NCI-H345 treated with DMSO at 0.1 percent for 48 hours (cell line): ENCODE measurements at regions not wholly inside any gene's neighbourhood (a gene's known extent, or its start where the extent isn't known, plus 50 kb on each side); places are given as distances from the start of the nearest gene placed in this dataset.
"Not testable (repeated sequence)": the region's sequence is repeated elsewhere in the genome, so short reads cannot be mapped to it uniquely, and the experiment has no call there.

Experiments
- DNase-seq: peaks from one replicate; lab custom pipeline; 2025; ENCODE audit not compliant: unreplicated experiment; lab: John Stamatoyannopoulos, UW

DNA sequence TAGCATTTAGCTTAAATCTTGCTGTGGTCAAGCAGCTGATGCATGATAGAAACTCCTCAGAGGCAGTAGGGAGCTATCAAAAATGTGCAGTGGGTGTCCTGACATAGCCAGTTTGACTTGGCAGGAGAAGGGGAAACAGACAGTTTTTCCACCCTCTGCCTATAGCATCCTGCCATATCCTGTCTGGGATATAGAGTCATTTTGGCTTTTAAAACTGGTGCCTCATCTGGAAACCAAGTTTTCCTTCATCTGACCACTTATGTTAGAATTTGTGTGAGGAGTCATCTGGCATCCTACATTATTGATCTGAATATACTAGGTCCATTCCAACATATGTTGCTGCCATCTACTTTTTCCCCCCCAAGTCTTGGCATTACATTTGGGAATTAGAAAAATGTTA is 284.1 kb downstream of the CD109 start:
- no peak for DNase-seq

- no peak for DNase-seq
Measured at GRCh38 chr6:73978330-73978729, 282.3 kb downstream of the CD109 start.

- not testable (repeated sequence) for DNase-seq
Measured at GRCh38 chr6:73972518-73972917, 276.5 kb downstream of the CD109 start.

DNA sequence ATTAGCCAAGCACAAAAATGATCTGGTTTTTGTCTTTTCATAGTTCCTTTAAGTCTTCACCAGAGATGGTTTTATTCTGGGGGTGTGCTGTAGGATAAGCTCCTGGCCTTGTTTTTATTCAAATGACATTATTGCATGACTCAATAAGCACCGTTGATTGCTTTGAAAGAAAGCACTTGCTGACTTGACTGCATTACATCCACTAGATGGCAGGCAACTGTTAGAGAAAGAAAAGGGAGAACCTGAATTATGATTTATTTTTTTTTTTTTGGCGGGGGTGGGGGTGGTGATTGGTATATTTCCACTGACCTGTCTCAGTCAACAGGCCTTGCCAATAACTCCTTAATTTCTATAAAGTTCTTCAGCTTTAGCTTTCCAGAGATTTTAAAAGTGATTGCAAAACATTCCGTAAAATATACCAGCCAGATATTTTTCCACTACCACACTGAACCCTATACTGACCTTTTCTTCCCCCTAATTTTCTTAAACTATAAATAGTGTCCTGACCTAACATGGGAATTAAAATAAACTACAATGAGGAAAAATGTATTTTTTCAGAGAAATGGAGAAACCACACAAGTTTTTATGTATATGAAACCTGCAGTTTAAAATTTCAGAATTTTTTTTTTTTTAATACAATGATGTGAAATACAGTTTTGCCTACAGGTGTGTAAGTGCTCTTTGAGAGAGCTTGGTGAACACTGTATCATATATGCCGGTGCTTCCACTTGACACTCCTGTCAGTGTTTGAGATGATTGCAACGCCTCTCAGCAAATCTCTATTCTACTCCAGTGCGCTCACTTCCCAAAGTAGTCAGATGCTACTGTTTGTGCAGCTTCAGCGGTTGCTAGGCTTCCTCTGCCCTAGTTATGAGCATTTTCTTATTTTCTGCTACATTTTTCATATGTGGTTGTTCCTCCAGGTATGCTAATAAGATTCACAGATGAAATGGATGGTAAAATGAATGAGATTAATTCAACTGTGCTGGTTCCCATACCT is 274.3 kb downstream of the CD109 start:
- DNase-seq, result no peak

- DNase-seq, result no peak
Measured at GRCh38 chr6:73968221-73968757, 272.3 kb downstream of the CD109 start.

DNA sequence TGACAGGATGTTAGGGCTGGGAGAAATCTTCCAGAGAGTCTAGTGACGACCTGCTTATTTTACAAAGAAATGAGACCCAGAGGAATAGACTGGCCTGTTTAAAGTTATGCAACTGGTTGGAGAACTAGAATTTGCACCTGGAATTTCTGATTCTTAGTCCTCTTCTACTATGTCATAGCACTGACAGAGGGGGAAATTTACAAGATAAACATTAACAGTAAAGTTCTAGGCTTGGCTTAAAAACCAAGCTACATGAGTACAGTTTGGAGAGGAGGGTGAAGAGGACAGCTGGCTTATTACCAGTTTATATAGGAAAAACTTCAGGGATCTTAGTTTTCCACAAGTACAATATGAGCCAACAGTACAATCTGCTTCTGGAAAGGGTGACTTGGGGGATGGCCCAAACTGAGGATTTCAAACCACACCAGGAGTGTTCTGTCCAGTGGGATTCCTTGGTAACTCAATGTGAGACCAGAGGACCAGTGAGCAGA is 269.6 kb downstream of the CD109 start:
- no peak for DNase-seq

GRCh38 chr6:73964241-73964854 is 268.3 kb downstream of the CD109 start:
- DNase-seq, result no peak

GRCh38 chr6:73962884-73963283 is 266.9 kb downstream of the CD109 start:
- DNase-seq, result no peak

DNA sequence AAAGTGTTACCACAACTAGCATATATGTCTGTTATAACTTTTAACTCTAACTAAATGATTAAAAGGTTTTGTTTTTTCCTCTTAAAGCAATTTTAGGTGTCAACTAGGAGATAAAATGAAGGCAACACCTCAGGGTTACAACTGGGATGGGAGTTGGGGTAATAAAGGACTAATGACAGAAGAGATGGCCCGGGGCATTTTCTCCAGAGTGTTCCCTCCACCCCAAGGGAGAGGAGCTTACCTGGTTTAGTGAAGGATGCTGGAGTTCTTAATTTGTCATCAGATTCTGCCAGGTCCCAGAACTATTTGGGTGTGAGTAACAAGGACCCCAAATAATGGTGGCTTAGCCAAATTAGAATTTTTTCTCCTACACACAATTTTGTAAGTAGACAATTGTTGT is 260.3 kb downstream of the CD109 start:
- no peak for DNase-seq

- no peak for DNase-seq
Measured at GRCh38 chr6:73955800-73956199, 259.8 kb downstream of the CD109 start.

GRCh38 chr6:73954881-73955280 is 258.9 kb downstream of the CD109 start:
- no peak for DNase-seq

GRCh38 chr6:73951183-73951582 is 255.2 kb downstream of the CD109 start:
- DNase-seq, result no peak

DNA sequence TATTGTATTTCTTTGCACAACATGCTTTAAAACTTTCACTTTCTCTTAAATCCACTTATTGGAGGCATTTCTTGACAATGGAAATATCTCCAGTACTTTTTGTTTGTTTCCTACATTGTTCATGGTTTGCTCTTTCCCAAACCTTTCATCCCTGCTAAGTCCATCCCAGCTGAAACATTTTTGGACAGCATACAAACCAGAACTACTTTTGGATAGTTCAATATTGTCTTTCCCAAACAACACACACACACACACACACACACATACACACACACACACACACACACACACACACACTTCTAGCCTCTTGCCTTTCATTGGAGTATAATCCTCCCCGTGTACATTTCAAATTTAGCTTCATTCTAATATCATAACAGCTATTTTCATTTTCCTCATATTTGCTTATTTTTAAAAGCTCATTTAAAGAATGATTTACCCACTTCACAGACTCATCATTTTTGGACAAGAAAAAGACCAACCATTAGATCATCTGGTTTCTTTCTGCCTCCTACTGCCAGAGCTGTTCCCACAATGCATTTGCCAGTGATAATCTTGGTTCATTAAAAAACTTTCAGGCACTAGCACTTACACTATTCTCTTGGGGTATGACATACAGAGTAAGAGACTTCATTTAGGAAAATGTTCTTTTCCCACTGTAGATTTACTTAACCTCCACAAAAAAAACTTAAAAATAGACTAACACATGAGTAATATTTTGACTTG is 248.1 kb downstream of the CD109 start:
- DNase-seq, result no peak

GRCh38 chr6:73943411-73943810 is 247.4 kb downstream of the CD109 start:
- no peak for DNase-seq

DNA sequence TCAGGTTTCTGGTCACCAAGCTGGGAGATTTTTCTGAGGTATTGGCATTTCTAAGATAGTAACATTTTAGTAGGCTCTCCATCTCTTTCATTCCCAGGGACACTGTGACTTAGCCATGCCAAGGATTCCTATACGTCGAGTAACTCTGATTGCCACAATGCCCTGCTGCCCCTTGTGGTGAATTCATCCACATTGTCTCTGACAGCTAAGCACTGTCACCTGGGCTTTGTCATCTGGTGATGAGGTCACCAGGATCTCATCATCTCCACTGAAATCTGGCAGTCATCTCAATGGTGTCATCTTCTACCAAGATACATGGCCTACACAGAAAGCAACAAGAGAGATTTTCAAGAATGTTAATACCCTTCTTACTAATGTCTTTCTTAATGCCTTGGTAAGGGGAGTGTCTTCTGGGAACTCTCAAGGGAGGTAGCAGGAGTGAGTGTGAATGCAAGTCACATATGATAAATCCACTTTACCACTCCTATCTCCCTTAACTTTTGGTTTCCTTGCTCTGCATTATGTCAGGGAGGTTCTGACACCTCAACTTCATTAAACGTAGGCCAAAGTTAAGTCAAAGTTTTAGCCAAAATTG is 246.7 kb downstream of the CD109 start:
- no peak for DNase-seq

DNA sequence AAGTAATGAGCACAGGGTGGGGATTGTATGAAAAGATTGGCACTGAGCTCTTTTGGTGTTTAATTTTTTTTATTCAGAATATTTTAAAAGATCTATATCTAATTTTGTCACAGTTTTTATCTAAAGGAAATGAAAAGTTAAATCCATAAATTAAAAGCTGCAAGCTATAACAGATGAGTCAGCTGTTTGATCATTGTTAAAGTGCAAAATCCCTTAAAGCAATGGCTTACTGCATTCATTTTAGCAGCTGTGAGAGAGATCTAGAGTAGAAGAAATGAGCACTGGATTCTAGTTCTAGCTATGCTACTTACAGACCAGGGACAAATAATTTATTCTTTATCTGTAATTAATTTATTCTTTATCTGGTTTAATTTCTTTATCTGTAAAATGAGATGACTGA is 245.9 kb downstream of the CD109 start:
- no peak for DNase-seq

- no peak for DNase-seq
Measured at GRCh38 chr6:73937805-73938204, 241.8 kb downstream of the CD109 start.

GRCh38 chr6:73932866-73933265 is 236.9 kb downstream of the CD109 start:
- DNase-seq, result no peak

DNA sequence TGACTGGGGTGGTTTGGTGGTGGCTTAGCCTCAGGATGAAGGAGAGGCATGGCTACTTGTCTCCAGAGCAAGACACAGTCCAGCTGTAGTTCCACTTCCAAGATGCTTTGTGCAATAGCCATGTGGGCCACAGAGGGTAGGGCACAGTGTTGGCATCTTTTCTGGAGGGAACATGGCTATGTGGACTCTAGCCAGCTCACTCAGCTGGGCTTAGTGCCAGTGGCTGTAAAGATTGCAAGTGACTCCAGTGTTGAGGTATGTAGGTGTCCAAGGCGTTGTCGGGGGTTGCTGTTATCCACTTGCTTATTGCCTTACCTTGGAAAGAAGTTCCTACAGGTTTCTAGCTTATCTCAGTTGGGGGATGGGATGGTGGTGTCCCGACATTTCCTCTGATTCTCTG is 233.4 kb downstream of the CD109 start:
- DNase-seq, result no peak

- DNase-seq, result no peak
Measured at GRCh38 chr6:73927421-73927820, 231.4 kb downstream of the CD109 start.

GRCh38 chr6:73925703-73926102 is 229.7 kb downstream of the CD109 start:
- DNase-seq, result not testable (repeated sequence)
